ENCODE measurements at regions not wholly inside any gene's neighbourhood (a gene's known extent, or its start where the extent isn't known, plus 50 kb on each side); places are given as distances from the start of the nearest gene placed in this dataset.

- no peak for TF ChIP-seq POLR2A (IDR thresholded peaks at IDR 0.05; ENCODE audit: low read depth, low read length)
- no peak for TF ChIP-seq SPI1 (IDR thresholded peaks at IDR 0.05; ENCODE audit: low read depth, low read length)
- no peak for TF ChIP-seq POLR2AphosphoS5 (IDR thresholded peaks at IDR 0.05; ENCODE audit: low read depth, low read length)
- no peak for TF ChIP-seq TAF1 (IDR thresholded peaks at IDR 0.05; ENCODE audit: low read depth, low read length)
- TF ChIP-seq POU2F2 (IDR thresholded peaks at IDR 0.05; ENCODE audit: low read depth, low read length) = no peak
- no peak for TF ChIP-seq PAX5 (IDR thresholded peaks at IDR 0.05; ENCODE audit: insufficient read depth, low read length, severe bottlenecking)
Observed at GRCh38 chr1:234538062-234538731, 59.2 kb upstream of the TARBP1 start.
